ENCODE measurements at regions not wholly inside any gene's neighbourhood (a gene's known extent, or its start where the extent isn't known, plus 50 kb on each side); places are given as distances from the start of the nearest gene placed in this dataset.

GRCh38 chr4:123017078-123017477, 94.7 kb upstream of the NUDT6 start:
- no peak for TF ChIP-seq CTCF (conservative IDR thresholded peaks at IDR 0.05; ENCODE audit: low read depth, low read length)
- no peak for TF ChIP-seq EZH2phosphoT487 (IDR thresholded peaks at IDR 0.05; ENCODE audit: borderline replicate concordance, low read length)
